Ascending aorta (tissue), 2 donors: ENCODE measurements at regions not wholly inside any gene's neighbourhood (a gene's known extent, or its start where the extent isn't known, plus 50 kb on each side); places are given as distances from the start of the nearest gene placed in this dataset.

ENCODE experiments used
- DNase-seq, 2 donors: peaks; one replicate each; pipeline ENCODE4 v3.0.0-alpha.2; 2019; ENCODE audit warnings: low spot score in 2 of 2
- H3K27ac ChIP-seq, 2 donors: fragments of 200-600 bp; sonication (generic); one replicate each; pipeline ENCODE4 v1.5.1; 2016 to 2017; ENCODE audit warnings: mild to moderate bottlenecking in 1 of 2
- H3K27me3 ChIP-seq: fragments of 200-600 bp; sonication (generic); one replicate; pipeline ENCODE4 v1.5.1; 2017
- H3K36me3 ChIP-seq, 2 donors: fragments of 200-600 bp; sonication (generic); one replicate each; pipeline ENCODE4 v1.5.1; 2016
- H3K4me1 ChIP-seq, 2 donors: fragments of 200-600 bp; sonication (generic); one replicate each; pipeline ENCODE4 v1.5.1; 2016 to 2017; ENCODE audit warnings: mild to moderate bottlenecking in 1 of 2
- H3K4me3 ChIP-seq, 2 donors: fragments of 200-600 bp; sonication (generic); one replicate each; pipeline ENCODE4 v1.5.1; 2016 to 2017; ENCODE audit warnings: mild to moderate bottlenecking in 1 of 2
- H3K9me3 ChIP-seq, 2 donors: fragments of 200-600 bp; sonication (generic); one replicate each; pipeline ENCODE4 v1.5.1; 2016
- CTCF ChIP-seq, 3 experiments: fragments of 200-600 bp in 2 of 3; fragments of 450-650 bp in 1 of 3; sonication (generic) in 2 of 3; IDR thresholded peaks; one replicate each; pipeline ENCODE4 v1.5.1; 2016 to 2019; ENCODE audit warnings: antibody characterized with exemption in 3 of 3, mild to moderate bottlenecking in 1 of 3, moderate library complexity in 1 of 3
- intact Hi-C: fragments of 100-400 bp; cut with DNase I; formaldehyde crosslinking; loops from one replicate; pipeline ENCODE4 v1.15.1; 2023

- Histone ChIP-seq H3K27me3 (no peaks in the 10 kb centered on the region), H3K4me3 (no peak overlapping the region), H3K27ac (no peak overlapping the region), H3K4me1 (no peaks in the 10 kb centered on the region), H3K36me3 (no peaks in the 10 kb centered on the region), H3K9me3 (no peaks in the 10 kb centered on the region)
- DNase-seq = no peak
- TF ChIP-seq CTCF (IDR thresholded peaks at IDR 0.05) = no peak
- intact Hi-C loops = no loop called here
Measured at GRCh38 chr1:90443354-90443753, 273.7 kb downstream of the BARHL2 start.

DNA sequence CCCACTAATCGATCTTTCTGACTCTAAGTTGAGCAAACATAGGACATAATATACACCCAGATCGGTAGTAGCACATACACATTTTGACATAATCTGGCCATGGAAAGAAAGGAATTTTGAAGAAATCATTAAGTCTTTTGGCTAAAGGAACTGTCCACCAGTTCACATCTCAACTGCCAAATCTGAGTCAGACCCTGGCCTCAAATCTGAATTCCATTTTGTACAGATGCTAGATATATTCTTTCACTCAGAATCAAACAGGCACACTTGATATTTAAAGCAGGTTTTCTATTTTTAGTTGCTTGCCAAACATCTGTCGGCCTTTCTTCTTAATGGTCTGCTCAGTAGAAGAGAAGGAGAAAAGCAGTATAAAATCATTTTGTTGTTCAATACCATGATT lies 281.8 kb downstream of the BARHL2 start:
- TF ChIP-seq CTCF (IDR thresholded peaks at IDR 0.05) = no peak
- Histone ChIP-seq H3K36me3 (no peaks in the 10 kb centered on the region), H3K9me3 (no peaks in the 10 kb centered on the region), H3K4me1 (peaks cover 0 to 5% of the 10 kb centered on the region in 2 donors), H3K27ac (no peak overlapping the region), H3K4me3 (no peak overlapping the region), H3K27me3 (no peaks in the 10 kb centered on the region)
- intact Hi-C loops = no loop called here
- DNase-seq = no peak

GRCh38 chr1:90434460-90434859 lies 282.6 kb downstream of the BARHL2 start:
- peaks cover 0 to 5% of the 10 kb centered on the region in 2 donors for H3K4me1 ChIP-seq
- no peaks in the 10 kb centered on the region for H3K27me3 ChIP-seq
- TF ChIP-seq CTCF (IDR thresholded peaks at IDR 0.05) = no peak
- H3K36me3 ChIP-seq = no peaks in the 10 kb centered on the region
- intact Hi-C loops = no loop called here
- no peak for DNase-seq
- H3K9me3 ChIP-seq = no peaks in the 10 kb centered on the region
- no peak overlapping the region for H3K4me3 ChIP-seq
- H3K27ac ChIP-seq = no peak overlapping the region

DNA sequence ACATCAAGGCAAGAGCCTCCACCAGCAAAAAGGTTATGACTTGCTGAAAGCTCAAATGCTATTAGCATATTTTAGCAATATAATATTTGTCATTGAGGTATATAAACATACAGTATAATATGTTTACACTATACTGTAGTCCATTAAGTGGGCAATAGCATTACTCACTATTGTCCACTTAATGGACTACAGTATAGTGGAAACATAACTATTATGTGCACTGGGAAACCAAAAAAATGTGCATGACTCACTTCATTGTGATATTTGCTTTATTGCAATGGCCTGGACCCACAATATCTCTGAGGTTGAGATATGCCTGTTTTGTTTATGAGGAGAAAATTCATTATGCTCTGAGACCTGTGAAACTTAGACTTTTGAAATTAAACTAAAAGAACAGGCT lies 300.0 kb downstream of the BARHL2 start:
- intact Hi-C loops = no loop called here
- Histone ChIP-seq H3K36me3 (no peaks in the 10 kb centered on the region), H3K27me3 (no peaks in the 10 kb centered on the region), H3K9me3 (peaks cover 0 to 10% of the 10 kb centered on the region in 2 donors), H3K4me3 (no peak overlapping the region), H3K27ac (no peak overlapping the region), H3K4me1 (no peaks in the 10 kb centered on the region)
- TF ChIP-seq CTCF (IDR thresholded peaks at IDR 0.05) = no peak
- DNase-seq = no peak

GRCh38 chr1:90414201-90414600 lies 302.9 kb downstream of the BARHL2 start:
- H3K36me3 ChIP-seq = no peaks in the 10 kb centered on the region
- H3K4me1 ChIP-seq = no peaks in the 10 kb centered on the region
- H3K9me3 ChIP-seq = peaks cover 0 to 10% of the 10 kb centered on the region in 2 donors
- H3K4me3 ChIP-seq = no peak overlapping the region
- intact Hi-C loops = no loop called here
- DNase-seq = no peak
- no peaks in the 10 kb centered on the region for H3K27me3 ChIP-seq
- TF ChIP-seq CTCF (IDR thresholded peaks at IDR 0.05) = no peak
- no peak overlapping the region for H3K27ac ChIP-seq

DNA sequence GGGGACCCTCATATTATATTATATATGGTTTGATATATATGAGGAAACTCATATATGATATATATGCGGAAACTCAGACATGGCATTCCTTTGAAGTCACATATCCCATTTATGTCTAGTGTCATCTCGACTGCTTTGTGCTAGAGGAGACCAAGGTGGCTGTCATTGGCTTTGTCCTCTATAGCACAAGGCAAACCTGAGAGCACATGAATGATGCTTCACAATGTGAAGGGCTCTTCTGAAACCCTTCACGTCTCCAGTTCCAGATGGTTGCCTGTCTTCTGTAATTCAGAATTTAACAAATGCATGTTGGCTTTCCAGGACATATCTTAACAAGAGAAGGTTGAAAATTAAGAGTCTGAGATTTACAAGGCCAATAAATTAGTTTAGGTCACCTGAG lies 303.6 kb downstream of the BARHL2 start:
- Histone ChIP-seq H3K9me3 (peaks cover 0 to 10% of the 10 kb centered on the region in 2 donors), H3K36me3 (no peaks in the 10 kb centered on the region), H3K27ac (no peak overlapping the region), H3K4me3 (no peak overlapping the region), H3K27me3 (no peaks in the 10 kb centered on the region), H3K4me1 (no peaks in the 10 kb centered on the region)
- intact Hi-C loops = no loop called here
- no peak for DNase-seq
- no peak for TF ChIP-seq CTCF (IDR thresholded peaks at IDR 0.05)
